Caco-2 (cell line): ENCODE measurements at regions not wholly inside any gene's neighbourhood (a gene's known extent, or its start where the extent isn't known, plus 50 kb on each side); places are given as distances from the start of the nearest gene placed in this dataset.

Experiments
- BruUV-seq: library from RNA; stranded (reverse); fragments of 400-500 nt; replicated peaks from 2 replicates; lab custom pipeline; 2021; lab: Mats Ljungman, UMichigan
- CTCF ChIA-PET: fragments of 300-600 bp; sonication (Branson Sonifier 250); formaldehyde crosslinking; loops from one replicate; lab custom pipeline; 2022; ENCODE audit warnings: antibody characterized with exemption; lab: Charles Lee
- POLR2A ChIA-PET: fragments of 300-600 bp; sonication (Branson Sonifier 250); formaldehyde crosslinking; loops from one replicate; lab custom pipeline; 2022; ENCODE audit warnings: antibody characterized with exemption; lab: Charles Lee
- DNase-seq, 2 experiments: peaks; one replicate each; pipeline versions ENCODE4 v3.0.0 to v3.0.0-alpha.2; 2020 to 2022
- H3K27me3 ChIP-seq: replicated peaks from 2 replicates; pipeline ENCODE4 v1.6.0; 2011; ENCODE audit warnings: low read length; ENCODE audit not compliant: control insufficient read depth, insufficient read depth
- H3K36me3 ChIP-seq: 2 replicates; pipeline ENCODE4 v1.5.1; 2011; ENCODE audit warnings: low read length; ENCODE audit not compliant: control insufficient read depth, insufficient read depth
- H3K4me1 ChIP-seq: fragments of 250-450 bp; sonication (Bioruptor Pico); 2 replicates; pipeline ENCODE4 v1.5.1; 2020; ENCODE audit warnings: mild to moderate bottlenecking
- H3K4me3 ChIP-seq: 2 replicates; pipeline ENCODE4 v1.5.1; 2011; ENCODE audit warnings: low read depth, mild to moderate bottlenecking, control low read depth, low read length
- H3K9me3 ChIP-seq: fragments of 250-450 bp; sonication (Bioruptor Pico); 2 replicates; pipeline ENCODE4 v1.5.1; 2020; ENCODE audit warnings: mild to moderate bottlenecking, moderate library complexity
- H3K27ac Mint-ChIP-seq: one replicate; pipeline ENCODE4 v1.8.0; 2022; ENCODE audit warnings: mixed read lengths; ENCODE audit not compliant: unreplicated experiment
- H3K27me3 Mint-ChIP-seq: one replicate; pipeline ENCODE4 v1.8.0; 2022; ENCODE audit warnings: mixed read lengths; ENCODE audit not compliant: insufficient read depth, unreplicated experiment
- H3K36me3 Mint-ChIP-seq: one replicate; pipeline ENCODE4 v1.8.0; 2022; ENCODE audit warnings: mild to moderate bottlenecking, mixed read lengths; ENCODE audit not compliant: insufficient read depth, unreplicated experiment
- H3K4me1 Mint-ChIP-seq: one replicate; pipeline ENCODE4 v1.8.0; 2022; ENCODE audit warnings: low read depth, mixed read lengths; ENCODE audit not compliant: unreplicated experiment
- H3K4me3 Mint-ChIP-seq: one replicate; pipeline ENCODE4 v1.8.0; 2022; ENCODE audit warnings: mild to moderate bottlenecking, moderate library complexity, mixed read lengths; ENCODE audit not compliant: unreplicated experiment
- H3K9me3 Mint-ChIP-seq: one replicate; pipeline ENCODE4 v1.8.0; 2022; ENCODE audit warnings: mixed read lengths; ENCODE audit not compliant: unreplicated experiment
- intact Hi-C: fragments of 100-400 bp; cut with micrococcal nuclease; formaldehyde crosslinking; loops from one replicate; pipeline ENCODE4 v1.10.0; 2022; ENCODE audit not compliant: unreplicated experiment
- TF ChIP-seq, protein P1 (sequence below), 2 experiments: fragments of 200-600 bp in 1 of 2; IDR thresholded peaks; 1 replicate in 1 of 2; 2 replicates in 1 of 2; pipeline versions ENCODE4 v1.5.1 to v1.8.0; 2011 to 2022; ENCODE audit warnings: antibody characterized with exemption in 1 of 2, control low read depth in 1 of 2, inconsistent platforms in 1 of 2, low read depth in 1 of 2, low read length in 1 of 2, mild to moderate bottlenecking in 1 of 2, moderate library complexity in 1 of 2; ENCODE audit not compliant: insufficient read depth in 1 of 2, severe bottlenecking in 1 of 2, unreplicated experiment in 1 of 2

GRCh38 chr13:100904293-100904976 lies 229.8 kb upstream of the TMTC4 start:
- Mint-ChIP-seq H3K4me3 (no peak overlapping the region), H3K27me3 (peaks cover 23% of the 10 kb centered on the region), H3K9me3 (no peaks in the 10 kb centered on the region), H3K27ac (no peak overlapping the region), H3K36me3 (no peaks in the 10 kb centered on the region), H3K4me1 (no peaks in the 10 kb centered on the region)
- ChIA-PET POLR2A (no interaction called here), CTCF (no interaction called here)
- no TSS peak for BruUV-seq
- Histone ChIP-seq H3K36me3 (no peaks in the 10 kb centered on the region), H3K4me3 (no peak overlapping the region), H3K9me3 (no peaks in the 10 kb centered on the region), H3K27me3 (no peaks in the 10 kb centered on the region), H3K4me1 (no peaks in the 10 kb centered on the region)
- intact Hi-C loops: no loop called here
- DNase-seq: no peak
- TF ChIP-seq, protein P1, sequence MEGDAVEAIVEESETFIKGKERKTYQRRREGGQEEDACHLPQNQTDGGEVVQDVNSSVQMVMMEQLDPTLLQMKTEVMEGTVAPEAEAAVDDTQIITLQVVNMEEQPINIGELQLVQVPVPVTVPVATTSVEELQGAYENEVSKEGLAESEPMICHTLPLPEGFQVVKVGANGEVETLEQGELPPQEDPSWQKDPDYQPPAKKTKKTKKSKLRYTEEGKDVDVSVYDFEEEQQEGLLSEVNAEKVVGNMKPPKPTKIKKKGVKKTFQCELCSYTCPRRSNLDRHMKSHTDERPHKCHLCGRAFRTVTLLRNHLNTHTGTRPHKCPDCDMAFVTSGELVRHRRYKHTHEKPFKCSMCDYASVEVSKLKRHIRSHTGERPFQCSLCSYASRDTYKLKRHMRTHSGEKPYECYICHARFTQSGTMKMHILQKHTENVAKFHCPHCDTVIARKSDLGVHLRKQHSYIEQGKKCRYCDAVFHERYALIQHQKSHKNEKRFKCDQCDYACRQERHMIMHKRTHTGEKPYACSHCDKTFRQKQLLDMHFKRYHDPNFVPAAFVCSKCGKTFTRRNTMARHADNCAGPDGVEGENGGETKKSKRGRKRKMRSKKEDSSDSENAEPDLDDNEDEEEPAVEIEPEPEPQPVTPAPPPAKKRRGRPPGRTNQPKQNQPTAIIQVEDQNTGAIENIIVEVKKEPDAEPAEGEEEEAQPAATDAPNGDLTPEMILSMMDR (IDR thresholded peaks at IDR 0.05; ENCODE audit: insufficient read depth in 1 of 2, low read depth in 1 of 2, low read length in 1 of 2, severe bottlenecking in 1 of 2, unreplicated experiment in 1 of 2): no peak

GRCh38 chr13:100899720-100900316 lies 225.2 kb upstream of the TMTC4 start:
- ChIA-PET CTCF (no interaction called here), POLR2A (no interaction called here)
- Mint-ChIP-seq H3K27ac (no peak overlapping the region), H3K36me3 (no peaks in the 10 kb centered on the region), H3K4me3 (no peak overlapping the region), H3K9me3 (no peaks in the 10 kb centered on the region), H3K4me1 (no peaks in the 10 kb centered on the region), H3K27me3 (peaks cover 19% of the 10 kb centered on the region)
- TF ChIP-seq, protein P1 (IDR thresholded peaks at IDR 0.05; ENCODE audit: insufficient read depth in 1 of 2, low read depth in 1 of 2, low read length in 1 of 2, severe bottlenecking in 1 of 2, unreplicated experiment in 1 of 2): no peak
- Histone ChIP-seq H3K4me3 (no peak overlapping the region), H3K36me3 (no peaks in the 10 kb centered on the region), H3K9me3 (no peaks in the 10 kb centered on the region), H3K27me3 (no peaks in the 10 kb centered on the region), H3K4me1 (no peaks in the 10 kb centered on the region)
- intact Hi-C loops: no loop called here
- DNase-seq: no peak
- BruUV-seq: no TSS peak

DNA sequence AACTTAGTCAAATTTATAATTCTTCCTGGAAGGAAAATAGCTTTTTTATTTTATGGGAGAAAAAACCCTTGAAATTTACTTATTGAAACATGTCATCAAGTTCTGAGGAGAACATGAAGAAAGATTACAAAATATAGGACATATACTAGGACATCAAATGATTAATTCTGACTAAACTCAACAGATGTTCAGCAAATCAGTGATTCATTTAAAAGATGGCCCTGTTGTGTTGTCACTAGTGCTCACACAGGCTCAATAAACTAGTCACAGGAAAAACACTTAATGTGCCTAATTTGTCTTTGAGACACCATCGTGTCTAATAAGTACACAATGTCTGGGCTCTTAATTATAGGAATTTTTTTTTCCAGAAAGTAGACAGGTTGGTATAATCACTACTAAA lies 223.8 kb upstream of the TMTC4 start:
- intact Hi-C loops: no loop called here
- BruUV-seq: no TSS peak
- ChIA-PET POLR2A (no interaction called here), CTCF (no interaction called here)
- H3K9me3 Mint-ChIP-seq: no peaks in the 10 kb centered on the region
- no peak overlapping the region for H3K27ac Mint-ChIP-seq
- Histone ChIP-seq H3K36me3 (no peaks in the 10 kb centered on the region), H3K4me3 (no peak overlapping the region), H3K4me1 (no peaks in the 10 kb centered on the region), H3K27me3 (no peaks in the 10 kb centered on the region), H3K9me3 (no peaks in the 10 kb centered on the region)
- TF ChIP-seq, protein P1 (IDR thresholded peaks at IDR 0.05; ENCODE audit: insufficient read depth in 1 of 2, low read depth in 1 of 2, low read length in 1 of 2, severe bottlenecking in 1 of 2, unreplicated experiment in 1 of 2): no peak
- no peaks in the 10 kb centered on the region for H3K36me3 Mint-ChIP-seq
- H3K4me1 Mint-ChIP-seq: no peaks in the 10 kb centered on the region
- H3K4me3 Mint-ChIP-seq: no peak overlapping the region
- DNase-seq: no peak
- H3K27me3 Mint-ChIP-seq: peaks cover 16% of the 10 kb centered on the region
